B cell (primary cell): ENCODE measurements at regions not wholly inside any gene's neighbourhood (a gene's known extent, or its start where the extent isn't known, plus 50 kb on each side); places are given as distances from the start of the nearest gene placed in this dataset.

Experiments
- ATAC-seq: fragments of 200-7000 bp; cut with Tn5 transposase; one replicate; pipeline ENCODE4 v1.10.0; 2021; ENCODE audit warnings: low read depth, mild to moderate bottlenecking, moderate number of reproducible peaks, moderate library complexity
- CTCF ChIA-PET: fragments of 350-600 bp; sonication (Branson Sonifier 250); formaldehyde crosslinking; loops from one replicate; lab custom pipeline; 2021; ENCODE audit warnings: antibody characterized with exemption, inconsistent platforms; lab: Charles Lee
- POLR2A ChIA-PET: fragments of 350-600 bp; sonication (Branson Sonifier 250); formaldehyde crosslinking; loops from one replicate; lab custom pipeline; 2021; ENCODE audit warnings: antibody characterized with exemption; lab: Charles Lee
- DNase-seq: peaks from one replicate; pipeline ENCODE4 v3.0.0; 2013
- H2AFZ ChIP-seq: 2 replicates; pipeline ENCODE4 v1.6.1; 2012; ENCODE audit warnings: mild to moderate bottlenecking, low read depth, low read length; ENCODE audit not compliant: insufficient read depth, poor library complexity, severe bottlenecking
- H3K27ac ChIP-seq, 2 donors: 1 replicate in 1 of 2; 2 replicates in 1 of 2; pipeline ENCODE4 v1.5.1; 2012 to 2013; ENCODE audit warnings: low read length in 2 of 2, mild to moderate bottlenecking in 2 of 2, moderate library complexity in 1 of 2
- H3K27me3 ChIP-seq, 4 experiments: fragments of 200-600 bp in 1 of 4; sonication (generic) in 1 of 4; replicated peaks in 1 of 4; 1 replicate in 2 of 4; 2 replicates in 2 of 4; pipeline versions ENCODE4 v1.6.1 to v1.7.0; 2013 to 2016; ENCODE audit warnings: low read length in 3 of 4, mild to moderate bottlenecking in 2 of 4, mixed read lengths in 1 of 4, moderate library complexity in 1 of 4; ENCODE audit not compliant: insufficient read depth in 4 of 4, control insufficient read depth in 3 of 4; ENCODE audit errors: control extremely low read depth in 1 of 4
- H3K36me3 ChIP-seq, 2 experiments: replicated peaks in 1 of 2; 1 replicate in 1 of 2; 2 replicates in 1 of 2; pipeline versions ENCODE4 v1.6.1 to v1.7.1; 2013; ENCODE audit warnings: low read length in 1 of 2; ENCODE audit not compliant: insufficient read depth in 2 of 2, control insufficient read depth in 1 of 2; ENCODE audit errors: control extremely low read depth in 1 of 2, extremely low read depth in 1 of 2
- H3K4me1 ChIP-seq, 2 donors: fragments of 200-600 bp in 1 of 2; sonication (generic) in 1 of 2; 1 replicate in 1 of 2; 2 replicates in 1 of 2; pipeline versions ENCODE4 v1.5.1 to v1.6.1; 2013 to 2017; ENCODE audit warnings: low read length in 2 of 2; ENCODE audit not compliant: control insufficient read depth in 2 of 2, insufficient read depth in 2 of 2
- H3K4me2 ChIP-seq: replicated peaks from 2 replicates; pipeline ENCODE3; 2012; ENCODE audit warnings: mild to moderate bottlenecking, low read depth, low read length; ENCODE audit not compliant: poor library complexity, severe bottlenecking
- H3K4me3 ChIP-seq, 5 experiments: fragments of 200-600 bp in 1 of 5; sonication (generic) in 1 of 5; 1 replicate in 3 of 5; 2 replicates in 2 of 5; pipeline versions ENCODE4 v1.5.1 to v1.7.0; 2011 to 2016; ENCODE audit warnings: low read length in 4 of 5, mild to moderate bottlenecking in 4 of 5, low read depth in 2 of 5, control low read depth in 1 of 5, moderate library complexity in 1 of 5; ENCODE audit not compliant: insufficient read depth in 1 of 5; ENCODE audit errors: control extremely low read depth in 1 of 5, extremely low read depth in 1 of 5
- H3K79me2 ChIP-seq: fragments of 200-600 bp; sonication (generic); one replicate; pipeline ENCODE4 v1.6.0; 2016; ENCODE audit warnings: low read length; ENCODE audit not compliant: control insufficient read depth, insufficient read depth
- H3K9ac ChIP-seq: fragments of 200-600 bp; sonication (generic); 2 replicates; pipeline ENCODE4 v1.6.1; 2017; ENCODE audit warnings: mild to moderate bottlenecking, low read length, moderate library complexity
- H3K9me3 ChIP-seq, 3 donors: one replicate each; pipeline versions ENCODE4 v1.6.1 to v1.7.1; 2013; ENCODE audit warnings: low read length in 2 of 3; ENCODE audit not compliant: control insufficient read depth in 2 of 3, insufficient read depth in 1 of 3; ENCODE audit errors: control extremely low read depth in 1 of 3
- H4K20me1 ChIP-seq: 2 replicates; pipeline ENCODE4 v1.6.0; 2012; ENCODE audit warnings: mild to moderate bottlenecking, low read length; ENCODE audit not compliant: insufficient read depth, control insufficient read depth, poor library complexity, severe bottlenecking
- H3K27ac Mint-ChIP-seq: one replicate; pipeline ENCODE4 v1.8.0; 2021; ENCODE audit warnings: mixed read lengths
- H3K27me3 Mint-ChIP-seq: one replicate; pipeline ENCODE4 v1.8.0; 2021; ENCODE audit warnings: mixed read lengths
- H3K4me1 Mint-ChIP-seq: one replicate; pipeline ENCODE4 v1.8.0; 2021; ENCODE audit warnings: mixed read lengths
- H3K4me3 Mint-ChIP-seq: one replicate; pipeline ENCODE4 v1.8.0; 2021; ENCODE audit warnings: mixed read lengths
- H3K9me3 Mint-ChIP-seq: one replicate; pipeline ENCODE4 v1.8.0; 2022; ENCODE audit warnings: mixed read lengths; ENCODE audit not compliant: insufficient read depth
- EZH2 ChIP-seq: IDR thresholded peaks from 2 replicates; pipeline ENCODE4 v1.6.1; 2012; ENCODE audit warnings: borderline replicate concordance, low read depth, mild to moderate bottlenecking, moderate library complexity, low read length; ENCODE audit not compliant: insufficient read depth, poor library complexity, severe bottlenecking
- WGBS: methylation state at CpG from one replicate; pipeline ENCODE4 v1.1.5; 2013; ENCODE audit warnings: missing lambda C conversion rate; ENCODE audit not compliant: insufficient coverage; 5-methylcytosine and 5-hydroxymethylcytosine counted together
- intact Hi-C: fragments of 100-400 bp; cut with micrococcal nuclease; formaldehyde crosslinking; loops from one replicate; pipeline ENCODE4 v1.10.0; 2022
- TF ChIP-seq, protein P1 (sequence below): fragments of 200-600 bp; IDR thresholded peaks from one replicate; pipeline ENCODE4 v1.8.0; 2022; ENCODE audit warnings: antibody characterized with exemption, mild to moderate bottlenecking

DNA sequence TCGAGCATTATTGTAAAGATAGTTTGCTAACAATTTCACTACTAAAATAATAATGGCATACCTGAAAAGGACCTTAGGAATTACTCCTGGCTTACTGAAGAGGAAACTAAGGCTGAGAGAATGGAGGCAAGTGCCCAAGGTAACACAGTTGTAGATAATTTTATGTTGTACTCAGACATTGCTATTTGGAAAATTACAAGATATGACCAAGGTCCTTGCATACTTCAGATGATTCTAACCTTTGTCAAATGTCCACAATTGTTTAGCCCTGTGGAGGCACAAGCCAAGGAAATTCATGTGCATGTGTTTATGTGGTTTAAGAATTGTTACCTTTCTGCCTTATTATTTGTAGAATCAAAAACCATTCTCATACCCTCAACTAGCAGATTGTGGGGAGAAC is 105.7 kb downstream of the TUSC7 start:
- H3K27ac ChIP-seq: no peak overlapping the region
- POLR2A ChIA-PET: no interaction called here
- H3K4me2 ChIP-seq: no peak overlapping the region
- no peak overlapping the region for H2AFZ ChIP-seq
- H3K36me3 ChIP-seq: no peaks in the 10 kb centered on the region
- WGBS: no CpG with 5 or more reads among the region's 1 CpG
- no peak overlapping the region for H3K9ac ChIP-seq
- H3K27me3 ChIP-seq: no peaks in the 10 kb centered on the region
- H4K20me1 ChIP-seq: no peaks in the 10 kb centered on the region
- ATAC-seq: no peak
- no peak overlapping the region for H3K4me3 ChIP-seq
- DNase-seq: no peak
- H3K27ac Mint-ChIP-seq: no peak overlapping the region
- H3K4me1 Mint-ChIP-seq: no peaks in the 10 kb centered on the region
- no peaks in the 10 kb centered on the region for H3K9me3 ChIP-seq
- no peak overlapping the region for H3K4me3 Mint-ChIP-seq
- no peaks in the 10 kb centered on the region for H3K27me3 Mint-ChIP-seq
- no peaks in the 10 kb centered on the region for H3K79me2 ChIP-seq
- H3K4me1 ChIP-seq: no peaks in the 10 kb centered on the region
- TF ChIP-seq, protein P1, sequence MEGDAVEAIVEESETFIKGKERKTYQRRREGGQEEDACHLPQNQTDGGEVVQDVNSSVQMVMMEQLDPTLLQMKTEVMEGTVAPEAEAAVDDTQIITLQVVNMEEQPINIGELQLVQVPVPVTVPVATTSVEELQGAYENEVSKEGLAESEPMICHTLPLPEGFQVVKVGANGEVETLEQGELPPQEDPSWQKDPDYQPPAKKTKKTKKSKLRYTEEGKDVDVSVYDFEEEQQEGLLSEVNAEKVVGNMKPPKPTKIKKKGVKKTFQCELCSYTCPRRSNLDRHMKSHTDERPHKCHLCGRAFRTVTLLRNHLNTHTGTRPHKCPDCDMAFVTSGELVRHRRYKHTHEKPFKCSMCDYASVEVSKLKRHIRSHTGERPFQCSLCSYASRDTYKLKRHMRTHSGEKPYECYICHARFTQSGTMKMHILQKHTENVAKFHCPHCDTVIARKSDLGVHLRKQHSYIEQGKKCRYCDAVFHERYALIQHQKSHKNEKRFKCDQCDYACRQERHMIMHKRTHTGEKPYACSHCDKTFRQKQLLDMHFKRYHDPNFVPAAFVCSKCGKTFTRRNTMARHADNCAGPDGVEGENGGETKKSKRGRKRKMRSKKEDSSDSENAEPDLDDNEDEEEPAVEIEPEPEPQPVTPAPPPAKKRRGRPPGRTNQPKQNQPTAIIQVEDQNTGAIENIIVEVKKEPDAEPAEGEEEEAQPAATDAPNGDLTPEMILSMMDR: no peak
- TF ChIP-seq EZH2: no peak
- CTCF ChIA-PET: interaction anchor here (1.1 kb wide), 1 partner anchor 44 kb away, joined by 3 read pairs; no protein-coding TSS in a partner anchor
- intact Hi-C loops: no loop called here
- no peaks in the 10 kb centered on the region for H3K9me3 Mint-ChIP-seq

DNA sequence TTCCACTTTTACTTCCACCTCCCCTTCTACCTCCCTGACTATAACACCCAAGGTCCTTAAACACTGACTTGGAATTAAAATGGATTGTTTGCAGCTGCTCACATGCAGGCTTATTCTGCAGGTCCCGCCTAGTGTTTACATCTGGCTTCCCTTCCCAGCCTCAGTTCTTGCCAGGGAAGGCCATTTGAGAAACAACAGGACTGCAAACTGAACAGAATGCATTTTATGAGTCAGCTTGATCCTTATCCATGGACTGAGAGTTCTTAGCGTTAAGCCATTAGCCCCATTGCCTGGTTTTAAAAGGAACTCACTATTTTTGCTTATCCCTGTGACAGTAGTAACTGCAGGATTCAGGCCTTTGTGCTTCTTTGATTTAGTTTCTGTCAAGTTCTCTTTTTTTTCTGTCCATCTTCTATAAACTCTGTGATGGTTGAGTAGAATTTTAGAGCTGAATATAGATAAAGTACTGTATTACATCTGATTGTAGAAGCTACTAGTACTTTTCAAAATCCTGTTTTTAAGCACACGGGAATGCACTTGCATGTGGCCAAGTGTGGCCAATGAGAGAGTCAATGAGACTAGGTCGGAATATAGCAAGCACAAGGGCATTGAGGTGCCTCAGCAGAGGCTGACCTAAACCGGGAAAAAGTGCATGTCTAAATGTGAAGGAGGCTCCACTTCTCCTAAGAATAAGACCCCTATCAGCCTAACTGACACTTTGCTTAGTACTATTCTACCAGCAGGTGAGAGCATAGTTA is 106.4 kb downstream of the TUSC7 start:
- WGBS: 63% methylated on average over 3 of the region's 5 CpGs
- no peak overlapping the region for H3K27ac ChIP-seq
- H3K36me3 ChIP-seq: no peaks in the 10 kb centered on the region
- POLR2A ChIA-PET: no interaction called here
- H2AFZ ChIP-seq: no peak overlapping the region
- no peaks in the 10 kb centered on the region for H3K27me3 ChIP-seq
- H3K4me1 ChIP-seq: no peaks in the 10 kb centered on the region
- CTCF ChIA-PET: interaction anchor here (1.1 kb wide), 1 partner anchor 45 kb away, joined by 3 read pairs; no protein-coding TSS in a partner anchor
- H3K27me3 Mint-ChIP-seq: no peaks in the 10 kb centered on the region
- no peaks in the 10 kb centered on the region for H3K9me3 ChIP-seq
- H4K20me1 ChIP-seq: no peaks in the 10 kb centered on the region
- no peaks in the 10 kb centered on the region for H3K4me1 Mint-ChIP-seq
- intact Hi-C loops: no loop called here
- H3K4me2 ChIP-seq: no peak overlapping the region
- DNase-seq (no peak), ATAC-seq (no peak)
- no peak overlapping the region for H3K9ac ChIP-seq
- H3K4me3 Mint-ChIP-seq: no peak overlapping the region
- no peaks in the 10 kb centered on the region for H3K79me2 ChIP-seq
- no peak overlapping the region for H3K27ac Mint-ChIP-seq
- no peaks in the 10 kb centered on the region for H3K9me3 Mint-ChIP-seq
- no peak overlapping the region for H3K4me3 ChIP-seq
- TF ChIP-seq, protein P1: no peak
- TF ChIP-seq EZH2: no peak
